HG03066 (cell line): ENCODE measurements at regions not wholly inside any gene's neighbourhood (a gene's known extent, or its start where the extent isn't known, plus 50 kb on each side); places are given as distances from the start of the nearest gene placed in this dataset.

Experiments
- ATAC-seq: cut with Tn5 transposase; IDR thresholded peaks from one replicate; pipeline ENCODE4 v1.9.1; 2021; ENCODE audit warnings: low read depth; ENCODE audit not compliant: unreplicated experiment

- ATAC-seq, result no peak
These were observed 648.2 kb upstream of the PCDH9 start for GRCh38 chr13:67878376-67878775.

GRCh38 chr13:67877031-67877430 is 646.9 kb upstream of the PCDH9 start:
- ATAC-seq, result no peak

DNA sequence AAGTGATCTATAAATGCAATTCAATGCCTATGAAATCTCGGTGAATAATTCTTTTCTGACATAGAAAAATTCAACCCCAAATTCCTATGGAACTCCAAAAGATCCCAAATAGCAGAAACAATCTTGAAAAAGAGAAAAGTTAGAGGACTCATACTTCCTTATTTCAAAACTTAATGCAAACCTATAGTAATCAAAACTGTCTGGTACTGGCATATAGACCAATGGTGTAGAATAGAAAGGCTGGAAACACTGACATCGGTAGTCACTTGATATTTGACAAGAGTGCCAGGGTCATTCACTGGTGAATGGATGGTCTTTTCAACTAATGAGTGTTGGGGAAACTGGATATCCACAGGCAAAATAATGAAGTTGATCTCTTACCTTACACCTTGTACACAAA is 637.1 kb upstream of the PCDH9 start:
- ATAC-seq, result no peak

DNA sequence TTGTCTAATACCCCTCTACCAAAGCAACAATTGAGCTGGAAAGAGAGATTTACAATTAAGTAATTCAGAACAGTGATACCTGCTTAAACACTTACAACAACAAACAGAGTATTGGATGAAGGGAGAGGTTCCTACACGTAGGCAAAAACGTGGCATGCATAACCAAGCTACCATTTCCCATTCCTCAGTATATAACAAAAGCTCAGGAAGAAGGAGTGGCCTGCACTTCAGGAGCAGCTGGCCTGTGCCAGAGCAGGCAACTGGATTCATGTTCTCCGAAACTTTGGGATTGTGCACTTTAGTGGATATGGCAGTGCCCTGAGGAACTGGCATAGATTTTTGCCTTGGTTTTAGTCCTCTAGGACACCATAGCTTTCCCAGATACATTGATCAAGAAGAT is 630.2 kb upstream of the PCDH9 start:
- ATAC-seq, result no peak

- ATAC-seq, result no peak
These were observed 629.8 kb upstream of the PCDH9 start for GRCh38 chr13:67859904-67860303.

GRCh38 chr13:67857581-67858310 is 627.6 kb upstream of the PCDH9 start:
- no peak for ATAC-seq

DNA sequence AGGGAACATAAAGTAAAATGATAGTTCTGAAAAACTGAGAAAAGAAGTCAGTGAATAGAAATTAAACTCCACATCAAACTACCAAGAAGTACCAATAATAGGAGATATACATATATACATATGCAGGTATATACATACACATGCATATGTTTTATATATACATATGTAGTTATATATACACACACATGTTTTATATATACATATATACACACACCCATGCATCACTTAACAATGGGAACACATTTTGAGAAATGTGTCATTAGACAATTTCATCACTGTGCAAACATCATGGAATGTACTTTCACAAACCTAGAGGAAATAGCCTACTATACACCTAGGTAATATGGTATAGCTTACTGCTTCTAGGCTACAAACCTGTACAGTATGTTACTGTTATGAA is 626.8 kb upstream of the PCDH9 start:
- no peak for ATAC-seq

- no peak for ATAC-seq
These were observed 625.7 kb upstream of the PCDH9 start for GRCh38 chr13:67855741-67856238.

- ATAC-seq, result no peak
These were observed 624.9 kb upstream of the PCDH9 start for GRCh38 chr13:67854990-67855389.

GRCh38 chr13:67844574-67844973 is 614.4 kb upstream of the PCDH9 start:
- ATAC-seq, result no peak

GRCh38 chr13:67841071-67841470 is 610.9 kb upstream of the PCDH9 start:
- ATAC-seq, result no peak

GRCh38 chr13:67833564-67833963 is 603.4 kb upstream of the PCDH9 start:
- ATAC-seq, result no peak

- no peak for ATAC-seq
These were observed 599.5 kb upstream of the PCDH9 start for GRCh38 chr13:67829641-67830040.

- ATAC-seq, result no peak
These were observed 597.9 kb upstream of the PCDH9 start for GRCh38 chr13:67827992-67828391.

DNA sequence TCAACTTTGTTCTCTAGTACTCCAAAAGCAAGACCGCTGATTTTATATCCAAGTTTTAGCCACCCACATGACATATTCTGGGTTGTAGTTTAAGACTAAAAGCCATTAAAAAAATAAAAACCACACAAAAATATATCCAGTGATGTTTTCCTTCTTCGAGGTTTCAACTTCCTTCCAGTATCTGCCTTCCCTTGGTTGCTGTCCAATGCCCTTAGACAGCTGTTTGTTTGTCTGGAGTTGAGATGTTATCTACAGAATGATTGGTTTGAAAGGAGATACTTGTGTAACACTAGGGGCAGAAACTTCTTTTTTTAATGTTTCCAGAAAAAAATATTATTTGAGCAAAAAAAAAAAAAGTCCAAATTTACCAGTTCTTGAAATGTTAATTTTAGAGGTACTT is 591.5 kb upstream of the PCDH9 start:
- no peak for ATAC-seq

- ATAC-seq, result no peak
These were observed 576.7 kb upstream of the PCDH9 start for GRCh38 chr13:67806796-67807195.

GRCh38 chr13:67803118-67803517 is 573.0 kb upstream of the PCDH9 start:
- ATAC-seq, result no peak

DNA sequence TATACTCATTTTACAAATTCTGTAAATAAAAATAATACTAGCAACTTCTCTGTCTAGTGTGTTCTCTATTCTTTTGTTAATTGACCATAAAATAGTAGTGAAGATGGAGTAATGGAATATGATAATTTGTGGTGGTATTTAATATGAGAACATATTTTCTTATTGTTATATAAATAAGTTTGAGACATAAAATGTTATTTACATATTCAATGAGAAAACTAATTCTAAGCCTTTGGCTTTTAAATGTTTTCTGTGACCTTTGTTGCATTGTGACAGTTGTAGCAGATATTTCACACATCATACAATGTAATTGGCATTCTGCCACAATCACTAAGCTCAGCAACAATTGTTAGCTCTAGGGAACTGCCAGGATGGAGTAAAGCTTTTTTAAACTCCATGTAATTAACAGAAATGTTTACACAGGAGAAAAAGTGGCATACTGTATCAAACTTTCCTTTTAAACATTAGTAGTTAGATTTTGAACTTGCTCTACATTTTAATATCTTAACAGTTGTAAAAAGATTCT is 562.1 kb upstream of the PCDH9 start:
- no peak for ATAC-seq

GRCh38 chr13:67791047-67791446 is 560.9 kb upstream of the PCDH9 start:
- no peak for ATAC-seq

DNA sequence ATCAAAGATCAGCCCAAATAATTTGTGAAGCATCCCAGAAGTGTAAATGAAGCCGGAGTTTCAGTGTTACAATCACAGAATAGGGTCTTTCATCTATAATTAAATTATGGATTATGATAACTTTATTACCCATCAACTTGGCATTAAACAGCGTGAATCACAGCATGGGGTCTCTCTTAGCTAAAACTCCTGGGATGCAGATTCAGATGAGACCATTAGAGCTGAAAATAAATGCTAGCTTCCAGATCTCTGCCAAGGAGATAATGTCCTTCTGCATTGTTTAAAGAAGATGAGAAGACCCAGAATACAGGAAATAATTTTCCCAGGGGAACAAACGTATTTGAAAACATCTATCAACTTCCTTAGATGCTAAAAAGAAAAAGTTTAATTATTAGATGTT is 546.0 kb upstream of the PCDH9 start:
- ATAC-seq, result no peak

DNA sequence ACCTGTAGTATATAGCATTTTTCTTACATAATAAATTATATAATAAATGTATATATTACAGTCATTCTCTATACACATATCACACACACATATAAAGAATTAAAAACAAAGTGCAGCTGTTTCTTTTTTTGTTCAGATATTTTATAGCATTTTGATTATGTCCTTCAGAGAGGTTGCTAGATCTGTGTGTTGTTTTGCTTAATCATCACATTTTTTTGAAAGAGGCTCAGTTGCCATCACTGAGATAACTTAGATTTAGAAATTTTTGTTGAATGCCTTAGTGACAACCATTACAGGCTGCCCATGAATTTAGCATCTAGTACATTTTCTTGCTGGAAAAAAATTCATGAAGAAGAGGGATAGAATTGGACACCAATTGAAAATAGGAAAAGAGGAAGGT is 545.2 kb upstream of the PCDH9 start:
- no peak for ATAC-seq

DNA sequence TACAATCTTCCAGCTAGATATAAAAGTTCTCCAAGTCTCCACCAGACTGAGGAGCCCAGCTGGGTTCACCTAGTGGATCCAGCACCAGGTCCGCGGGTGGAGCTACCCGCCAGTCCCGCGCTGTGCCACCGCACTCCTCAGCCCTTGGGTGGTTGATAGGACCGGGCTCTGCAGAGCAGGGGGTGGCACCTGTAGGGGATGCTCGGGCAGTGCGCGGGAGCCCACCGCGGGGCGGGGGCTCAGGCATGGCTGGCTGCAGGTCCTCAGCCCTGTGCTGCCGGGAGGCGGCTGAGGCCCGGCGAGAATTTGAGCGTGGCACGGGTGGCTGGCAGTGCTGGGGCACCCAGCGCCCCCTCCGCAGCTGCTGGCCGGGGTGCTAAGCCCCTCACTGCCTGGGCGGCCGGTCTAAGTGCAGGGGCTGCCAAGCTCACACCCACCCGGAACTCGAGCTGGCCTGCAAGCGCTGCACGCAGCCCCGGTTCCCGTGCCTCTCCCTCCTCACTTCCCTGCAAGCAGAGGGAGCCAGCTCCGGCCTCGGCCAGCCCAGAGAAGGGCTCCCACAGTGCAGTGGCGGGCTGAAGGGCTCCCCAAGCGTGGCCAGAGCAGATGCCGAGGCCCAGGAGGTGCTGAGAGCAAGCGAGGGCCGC is 542.8 kb upstream of the PCDH9 start:
- ATAC-seq, result no peak
